Adrenal gland (tissue), 5 donors: ENCODE measurements at regions not wholly inside any gene's neighbourhood (a gene's known extent, or its start where the extent isn't known, plus 50 kb on each side); places are given as distances from the start of the nearest gene placed in this dataset.

ENCODE experiments used
- CTCF ChIP-seq, 6 experiments: fragments of 450-650 bp in 4 of 6; fragments of 200-600 bp in 2 of 6; sonication (generic) in 1 of 6; IDR thresholded peaks; 1 replicate in 5 of 6; 2 replicates in 1 of 6; pipeline versions ENCODE4 v1.5.1 to v1.8.0; 2016 to 2021; ENCODE audit warnings: antibody characterized with exemption in 6 of 6, mild to moderate bottlenecking in 2 of 6, moderate library complexity in 1 of 6
- POLR2A ChIP-seq, 2 donors: fragments of 450-650 bp; IDR thresholded peaks; one replicate each; pipeline ENCODE4 v1.6.1; 2017; ENCODE audit warnings: antibody characterized with exemption in 2 of 2, mild to moderate bottlenecking in 2 of 2, moderate library complexity in 1 of 2
- donor health status: DM: no; HTN: no; CAD: no.

GRCh38 chr2:221853297-221853696, 281.2 kb upstream of the EPHA4 start:
- TF ChIP-seq CTCF (IDR thresholded peaks at IDR 0.05) (no peak), POLR2A (IDR thresholded peaks at IDR 0.05) (no peak)
